Heart right ventricle (tissue), 16 donors: ENCODE measurements at regions not wholly inside any gene's neighbourhood (a gene's known extent, or its start where the extent isn't known, plus 50 kb on each side); places are given as distances from the start of the nearest gene placed in this dataset.

Experiments used
- ATAC-seq, 8 donors: fragments of 200-7000 bp; cut with Tn5 transposase; one replicate each; pipeline ENCODE4 v1.9.1; 2020; ENCODE audit warnings: mild to moderate bottlenecking in 8 of 8, moderate library complexity in 8 of 8, moderate number of reproducible peaks in 1 of 8
- DNase-seq, 2 donors: peaks; one replicate each; pipeline ENCODE4 v3.0.0-alpha.2; 2020
- H3K27ac ChIP-seq, 10 donors: fragments of 200-600 bp; sonication (generic) in 2 of 10; one replicate each; pipeline versions ENCODE4 v1.5.0 to v1.8.0; 2020 to 2022; ENCODE audit warnings: mild to moderate bottlenecking in 3 of 10
- H3K27me3 ChIP-seq, 7 donors: fragments of 200-600 bp; one replicate each; pipeline ENCODE4 v1.8.0; 2021 to 2022; ENCODE audit warnings: mild to moderate bottlenecking in 2 of 7
- H3K36me3 ChIP-seq, 9 donors: fragments of 200-600 bp; sonication (generic) in 1 of 9; one replicate each; pipeline versions ENCODE4 v1.5.0 to v1.8.0; 2020 to 2022; ENCODE audit warnings: mild to moderate bottlenecking in 2 of 9
- H3K4me1 ChIP-seq, 9 donors: fragments of 200-600 bp; sonication (generic) in 1 of 9; one replicate each; pipeline versions ENCODE4 v1.5.0 to v1.8.0; 2020 to 2022; ENCODE audit warnings: mild to moderate bottlenecking in 4 of 9
- H3K4me3 ChIP-seq, 10 donors: fragments of 200-600 bp; sonication (generic) in 2 of 10; one replicate each; pipeline versions ENCODE4 v1.5.0 to v1.8.0; 2020 to 2022; ENCODE audit warnings: mild to moderate bottlenecking in 7 of 10, moderate library complexity in 2 of 10
- H3K9me3 ChIP-seq, 11 donors: fragments of 200-600 bp in 10 of 11; sonication (generic) in 2 of 11; one replicate each; pipeline versions ENCODE4 v1.5.0 to v1.8.0; 2013 to 2022; ENCODE audit warnings: mild to moderate bottlenecking in 2 of 11, control low read depth in 1 of 11, moderate library complexity in 1 of 11
- WGBS, 2 donors: extraction: QIAGEN DNeasy Blood & Tissue Kit; methylation state at CpG; one replicate each; pipeline ENCODE4 v1.1.7; 2013; ENCODE audit warnings: inconsistent platforms in 1 of 2; 5-methylcytosine and 5-hydroxymethylcytosine counted together
- intact Hi-C, 10 donors: fragments of 100-400 bp; cut with DNase I; formaldehyde crosslinking; loops; one replicate each; pipeline versions ENCODE4 v1.11.1 to v1.14.2; 2022
- TF ChIP-seq, protein P1 (sequence below), 9 donors: fragments of 200-600 bp; sonication (generic) in 2 of 9; IDR thresholded peaks; one replicate each; pipeline versions ENCODE4 v1.5.0 to v1.8.0; 2021 to 2022; ENCODE audit warnings: antibody characterized with exemption in 9 of 9, mild to moderate bottlenecking in 5 of 9, moderate library complexity in 1 of 9
- donor health status: Arrhythmogenic right ventricular cardiomyopathy.
- donor health status: ischemic (EF 13 %, LVEDD 7.1; RV severe dilation, severe dysfunction).
- donor health status: healthy with polysubstance abuse.
- donor health status: DM: no; HTN: yes; CAD: no.
- donor health status: DM: no; HTN: no; CAD: no.
- donor health status: ischemic (EF 25% LVEDD 6.9; RV normal size, moderate dysfunction).
- donor health status: ischemic (EF 25% LVEDD 5.7; RV mildly dilated, moderate dysfunction).
- donor health status: healthy.
- donor health status: DM: yes; HTN: yes; CAD: no.
- donor health status: Ischemic cardiomyopathy.
- donor health status: ischemic (EF 35%, LVEDD 5.7; RV mildly dilated, moderate dysfunction).
- donor health status: nonischemic (EF 11% LVEDD 7.7; RV severe dilation, severe dysfunction).
- donor health status: DM: yes; HTN: yes; CAD: no.
- donor health status: PGD.
- donor health status: ischemic (EF 29% LVEDD 5.4; RV normal size, mild dysfunction).
- donor health status: nonischemic (EF 23%, LVEDD 6.1; RV moderate dilation, normal function).

DNA sequence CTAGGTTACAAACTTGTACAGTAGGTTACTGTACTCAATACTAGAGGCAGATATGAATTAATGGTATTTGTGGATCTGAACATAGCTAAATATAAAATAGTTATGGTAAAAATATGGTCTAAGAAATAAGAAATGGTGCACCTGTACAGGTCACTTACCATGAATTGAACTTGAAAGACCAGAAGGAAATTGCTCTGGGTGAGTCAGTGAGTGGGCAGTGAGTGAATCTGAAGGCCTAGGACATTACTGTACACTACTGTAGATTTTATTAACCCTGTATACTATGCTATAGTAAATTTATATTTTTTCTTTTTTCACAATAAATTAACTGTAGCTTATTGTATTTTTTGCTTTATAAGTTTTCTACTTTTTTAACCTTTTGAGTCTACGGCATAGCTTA is 1020.4 kb downstream of the CDH18 start:
- ATAC-seq (no peak), DNase-seq (no peak)
- intact Hi-C loops, result no loop called here
- Histone ChIP-seq H3K36me3 (no peaks in the 10 kb centered on the region), H3K27ac (no peak overlapping the region), H3K9me3 (peaks cover 0 to 14% (median 0%) of the 10 kb centered on the region in 11 donors), H3K4me1 (no peaks in the 10 kb centered on the region), H3K27me3 (no peaks in the 10 kb centered on the region), H3K4me3 (no peak overlapping the region)
- TF ChIP-seq, protein P1, sequence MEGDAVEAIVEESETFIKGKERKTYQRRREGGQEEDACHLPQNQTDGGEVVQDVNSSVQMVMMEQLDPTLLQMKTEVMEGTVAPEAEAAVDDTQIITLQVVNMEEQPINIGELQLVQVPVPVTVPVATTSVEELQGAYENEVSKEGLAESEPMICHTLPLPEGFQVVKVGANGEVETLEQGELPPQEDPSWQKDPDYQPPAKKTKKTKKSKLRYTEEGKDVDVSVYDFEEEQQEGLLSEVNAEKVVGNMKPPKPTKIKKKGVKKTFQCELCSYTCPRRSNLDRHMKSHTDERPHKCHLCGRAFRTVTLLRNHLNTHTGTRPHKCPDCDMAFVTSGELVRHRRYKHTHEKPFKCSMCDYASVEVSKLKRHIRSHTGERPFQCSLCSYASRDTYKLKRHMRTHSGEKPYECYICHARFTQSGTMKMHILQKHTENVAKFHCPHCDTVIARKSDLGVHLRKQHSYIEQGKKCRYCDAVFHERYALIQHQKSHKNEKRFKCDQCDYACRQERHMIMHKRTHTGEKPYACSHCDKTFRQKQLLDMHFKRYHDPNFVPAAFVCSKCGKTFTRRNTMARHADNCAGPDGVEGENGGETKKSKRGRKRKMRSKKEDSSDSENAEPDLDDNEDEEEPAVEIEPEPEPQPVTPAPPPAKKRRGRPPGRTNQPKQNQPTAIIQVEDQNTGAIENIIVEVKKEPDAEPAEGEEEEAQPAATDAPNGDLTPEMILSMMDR (IDR thresholded peaks at IDR 0.05), result no peak
- WGBS, 2 donors, result 97 to 100% methylated on average over 1 of the region's 1 CpG

DNA sequence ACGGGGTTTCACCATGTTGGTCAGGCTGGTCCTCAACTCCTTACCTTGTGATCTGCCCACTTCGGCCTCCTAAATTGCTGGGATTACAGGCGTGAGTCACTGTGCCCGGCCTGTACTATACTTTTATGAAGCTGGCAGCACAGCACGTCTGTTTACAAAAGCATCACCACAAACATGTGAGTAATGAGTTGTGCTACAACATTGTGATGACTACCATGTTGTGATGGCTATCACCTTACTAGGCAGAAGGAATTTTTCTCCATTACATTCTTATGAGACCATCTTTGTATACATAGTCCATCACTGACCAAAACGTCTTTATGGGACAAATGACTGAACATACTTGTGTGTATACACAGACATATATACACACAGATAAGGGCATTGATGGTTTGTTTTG is 1019.0 kb downstream of the CDH18 start:
- Histone ChIP-seq H3K36me3 (no peaks in the 10 kb centered on the region), H3K9me3 (peaks cover 0 to 14% (median 0%) of the 10 kb centered on the region in 11 donors), H3K4me1 (no peaks in the 10 kb centered on the region), H3K4me3 (no peak overlapping the region), H3K27me3 (no peaks in the 10 kb centered on the region), H3K27ac (no peak overlapping the region)
- WGBS, 2 donors, result 74 to 87% methylated on average over 6 of the region's 6 CpGs
- intact Hi-C loops, result no loop called here
- no peak for ATAC-seq
- TF ChIP-seq, protein P1 (IDR thresholded peaks at IDR 0.05), result no peak
- DNase-seq, result no peak

DNA sequence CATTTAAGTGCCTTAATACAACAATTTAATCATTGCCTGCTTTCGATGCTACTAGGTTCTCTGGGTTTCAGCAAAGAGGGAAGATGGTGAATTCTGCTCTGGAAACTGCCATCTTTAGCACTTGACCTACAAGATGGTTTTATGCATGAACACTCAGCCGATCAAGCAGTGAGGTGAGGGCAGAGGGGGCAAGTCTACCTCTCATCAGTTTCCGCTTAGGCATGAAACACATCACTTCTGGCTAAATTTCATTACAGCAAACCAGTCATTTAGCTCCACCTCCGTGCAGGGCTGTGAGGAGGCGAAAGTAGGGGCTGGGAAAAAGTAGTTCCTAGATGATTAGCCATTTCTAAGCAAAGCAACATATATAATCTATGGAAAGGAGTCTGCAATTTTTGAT is 1018.0 kb downstream of the CDH18 start:
- Histone ChIP-seq H3K4me1 (no peaks in the 10 kb centered on the region), H3K27ac (no peak overlapping the region), H3K4me3 (no peak overlapping the region), H3K27me3 (no peaks in the 10 kb centered on the region), H3K36me3 (no peaks in the 10 kb centered on the region), H3K9me3 (peaks cover 0 to 14% (median 0%) of the 10 kb centered on the region in 11 donors)
- intact Hi-C loops, result no loop called here
- TF ChIP-seq, protein P1 (IDR thresholded peaks at IDR 0.05), result no peak
- ATAC-seq (no peak), DNase-seq (no peak)
- WGBS, 2 donors, result 79 to 87% methylated on average over 5 of the region's 5 CpGs

DNA sequence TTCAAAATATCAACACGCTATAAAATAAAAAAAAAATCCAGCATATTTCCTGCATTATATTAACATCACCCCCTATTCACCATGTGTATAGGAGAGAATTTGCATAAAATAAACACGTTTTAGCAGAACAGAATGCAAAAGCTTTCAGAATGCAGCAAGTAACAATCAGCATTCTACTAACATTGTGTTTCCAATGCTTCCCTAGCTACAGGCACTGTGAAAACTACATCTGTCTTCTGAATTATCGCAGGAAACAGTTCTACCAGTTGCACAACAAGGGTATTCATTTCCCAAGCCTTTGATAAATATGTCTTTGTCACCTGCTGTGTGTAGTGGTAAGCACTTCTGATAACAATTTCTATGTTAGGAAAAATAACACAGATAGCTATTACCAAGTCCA is 1015.8 kb downstream of the CDH18 start:
- H3K9me3 ChIP-seq, result peaks cover 0 to 6% (median 0%) of the 10 kb centered on the region in 11 donors

More for the DNA sequence above, 1015.8 kb downstream of the CDH18 start:
- Histone ChIP-seq H3K27ac (no peak overlapping the region), H3K27me3 (no peaks in the 10 kb centered on the region), H3K36me3 (no peaks in the 10 kb centered on the region), H3K4me3 (no peak overlapping the region), H3K4me1 (no peaks in the 10 kb centered on the region)
- intact Hi-C loops, result no loop called here
- TF ChIP-seq, protein P1 (IDR thresholded peaks at IDR 0.05), result no peak
- no peak for ATAC-seq
- WGBS, 2 donors, result 49 to 59% methylated on average over 3 of the region's 3 CpGs
- no peak for DNase-seq
